ENCODE measurements at regions not wholly inside any gene's neighbourhood (a gene's known extent, or its start where the extent isn't known, plus 50 kb on each side); places are given as distances from the start of the nearest gene placed in this dataset.

DNA sequence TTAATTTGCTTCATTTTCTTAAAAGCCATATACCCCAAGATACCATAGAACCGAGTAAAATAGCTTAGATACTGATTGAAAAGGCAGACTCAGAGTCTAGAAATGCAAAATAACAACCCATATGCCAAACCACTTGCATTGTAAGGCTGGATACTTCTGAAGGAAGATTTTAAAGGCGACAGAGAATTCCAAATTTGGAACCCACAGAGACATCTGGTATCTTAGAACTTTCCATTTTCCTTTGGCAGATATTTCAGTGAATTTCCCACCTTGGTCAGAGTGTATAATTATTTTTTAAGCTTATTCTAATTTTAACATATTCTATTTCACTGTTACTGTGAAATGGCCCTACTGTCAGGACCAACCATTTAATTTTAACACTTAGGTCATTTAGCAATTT is 186.4 kb upstream of the E2F7 start:
- H3K4me1 Mint-ChIP-seq (ENCODE audit: low read depth, unreplicated experiment): no peaks in the 10 kb centered on the region
- Histone ChIP-seq H3K9ac (ENCODE audit: low read length) (no peak overlapping the region), H3K27ac (ENCODE audit: low read depth, low read length) (no peak overlapping the region), H3K4me3 (ENCODE audit: insufficient read depth, low read depth, low read length) (no peak overlapping the region), H3K9me3 (ENCODE audit: insufficient read depth, low read depth, low read length) (no peaks in the 10 kb centered on the region), H2AFZ (ENCODE audit: low read depth, low read length) (no peak overlapping the region), H4K20me1 (ENCODE audit: insufficient read depth, low read length) (no peaks in the 10 kb centered on the region), H3K4me1 (ENCODE audit: insufficient read depth, low read length) (no peaks in the 10 kb centered on the region), H3K27me3 (ENCODE audit: insufficient read depth, low read length) (peaks cover 2% of the 10 kb centered on the region), H3K79me2 (ENCODE audit: insufficient read depth, low read length) (no peaks in the 10 kb centered on the region), H3K4me2 (ENCODE audit: low read length) (no peak overlapping the region), H3K36me3 (ENCODE audit: insufficient read depth, low read length) (no peaks in the 10 kb centered on the region)
- H3K27me3 Mint-ChIP-seq (ENCODE audit: low read depth, unreplicated experiment): no peaks in the 10 kb centered on the region
- no peak for DNase-seq (ENCODE audit: low read depth)
- FAIRE-seq: no peak
- TF ChIP-seq, protein P1, sequence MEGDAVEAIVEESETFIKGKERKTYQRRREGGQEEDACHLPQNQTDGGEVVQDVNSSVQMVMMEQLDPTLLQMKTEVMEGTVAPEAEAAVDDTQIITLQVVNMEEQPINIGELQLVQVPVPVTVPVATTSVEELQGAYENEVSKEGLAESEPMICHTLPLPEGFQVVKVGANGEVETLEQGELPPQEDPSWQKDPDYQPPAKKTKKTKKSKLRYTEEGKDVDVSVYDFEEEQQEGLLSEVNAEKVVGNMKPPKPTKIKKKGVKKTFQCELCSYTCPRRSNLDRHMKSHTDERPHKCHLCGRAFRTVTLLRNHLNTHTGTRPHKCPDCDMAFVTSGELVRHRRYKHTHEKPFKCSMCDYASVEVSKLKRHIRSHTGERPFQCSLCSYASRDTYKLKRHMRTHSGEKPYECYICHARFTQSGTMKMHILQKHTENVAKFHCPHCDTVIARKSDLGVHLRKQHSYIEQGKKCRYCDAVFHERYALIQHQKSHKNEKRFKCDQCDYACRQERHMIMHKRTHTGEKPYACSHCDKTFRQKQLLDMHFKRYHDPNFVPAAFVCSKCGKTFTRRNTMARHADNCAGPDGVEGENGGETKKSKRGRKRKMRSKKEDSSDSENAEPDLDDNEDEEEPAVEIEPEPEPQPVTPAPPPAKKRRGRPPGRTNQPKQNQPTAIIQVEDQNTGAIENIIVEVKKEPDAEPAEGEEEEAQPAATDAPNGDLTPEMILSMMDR (IDR thresholded peaks at IDR 0.05; ENCODE audit: insufficient read depth, low read depth, low read length): no peak
- TF ChIP-seq EZH2 (IDR thresholded peaks at IDR 0.05; ENCODE audit: insufficient read depth, low read length): no peak
- no peaks in the 10 kb centered on the region for H3K9me3 Mint-ChIP-seq (ENCODE audit: unreplicated experiment)
- H3K4me3 Mint-ChIP-seq (ENCODE audit: unreplicated experiment): no peak overlapping the region
- H3K27ac Mint-ChIP-seq (ENCODE audit: unreplicated experiment): no peak overlapping the region
- H3K36me3 Mint-ChIP-seq (ENCODE audit: low read depth, unreplicated experiment): no peaks in the 10 kb centered on the region

DNA sequence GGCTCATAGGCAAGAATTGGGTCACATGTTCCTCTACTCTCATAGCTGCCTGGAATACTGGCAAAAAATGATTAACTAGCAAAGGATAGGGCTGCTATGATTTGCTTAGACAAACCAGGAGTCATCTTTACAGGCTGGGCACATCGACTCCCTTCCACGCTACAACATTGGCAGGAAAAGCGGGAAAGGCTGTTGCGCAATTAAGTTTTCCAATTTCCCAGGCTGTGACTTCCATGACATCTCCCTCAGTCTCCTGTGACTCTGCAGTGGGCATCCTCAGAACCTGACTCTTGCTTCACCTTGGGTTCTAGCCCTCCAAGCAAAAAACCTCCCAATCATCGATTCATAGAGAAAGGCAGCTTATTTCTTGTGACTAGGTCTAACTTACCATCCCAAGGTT is 184.5 kb upstream of the E2F7 start:
- H3K36me3 Mint-ChIP-seq (ENCODE audit: low read depth, unreplicated experiment): no peaks in the 10 kb centered on the region
- H3K4me2 ChIP-seq (ENCODE audit: low read length): no peak overlapping the region

DNA sequence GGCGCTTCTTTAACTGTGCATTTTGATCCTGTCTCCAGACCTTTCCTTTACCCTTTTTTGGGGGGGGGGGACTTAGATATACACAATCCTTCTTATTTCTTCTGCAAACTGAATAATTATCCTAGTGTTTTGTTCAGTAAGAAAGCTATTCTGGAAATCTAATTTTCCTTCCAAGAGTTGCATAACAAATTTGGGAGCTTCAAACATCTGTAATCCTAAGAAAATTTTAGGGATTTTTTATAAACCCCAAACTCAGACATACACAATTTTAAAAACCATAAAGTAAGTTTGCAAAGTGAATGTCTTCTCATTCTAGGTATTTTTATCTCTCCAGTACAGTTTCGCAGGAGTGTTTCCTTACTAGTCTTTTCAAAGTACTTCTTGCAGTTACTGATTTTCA is 182.7 kb upstream of the E2F7 start:
- no peaks in the 10 kb centered on the region for H3K9me3 ChIP-seq (ENCODE audit: insufficient read depth, low read depth, low read length)
- Mint-ChIP-seq H3K4me1 (ENCODE audit: low read depth, unreplicated experiment) (no peaks in the 10 kb centered on the region), H3K4me3 (ENCODE audit: unreplicated experiment) (no peak overlapping the region), H3K9me3 (ENCODE audit: unreplicated experiment) (no peaks in the 10 kb centered on the region), H3K36me3 (ENCODE audit: low read depth, unreplicated experiment) (no peaks in the 10 kb centered on the region), H3K27me3 (ENCODE audit: low read depth, unreplicated experiment) (no peaks in the 10 kb centered on the region), H3K27ac (ENCODE audit: unreplicated experiment) (no peak overlapping the region)
- H3K27ac ChIP-seq (ENCODE audit: low read depth, low read length): no peak overlapping the region
- no peak for FAIRE-seq
- H3K36me3 ChIP-seq (ENCODE audit: insufficient read depth, low read length): no peaks in the 10 kb centered on the region
- no peak overlapping the region for H3K4me2 ChIP-seq (ENCODE audit: low read length)
- no peak for DNase-seq (ENCODE audit: low read depth)
- H4K20me1 ChIP-seq (ENCODE audit: insufficient read depth, low read length): no peaks in the 10 kb centered on the region
- peaks cover 2% of the 10 kb centered on the region for H3K27me3 ChIP-seq (ENCODE audit: insufficient read depth, low read length)
- no peak for TF ChIP-seq EZH2 (IDR thresholded peaks at IDR 0.05; ENCODE audit: insufficient read depth, low read length)
- no peak overlapping the region for H3K9ac ChIP-seq (ENCODE audit: low read length)
- no peak overlapping the region for H2AFZ ChIP-seq (ENCODE audit: low read depth, low read length)
- H3K4me1 ChIP-seq (ENCODE audit: insufficient read depth, low read length): no peaks in the 10 kb centered on the region
- no peaks in the 10 kb centered on the region for H3K79me2 ChIP-seq (ENCODE audit: insufficient read depth, low read length)
- H3K4me3 ChIP-seq (ENCODE audit: insufficient read depth, low read depth, low read length): no peak overlapping the region

More for the DNA sequence above, 184.5 kb upstream of the E2F7 start:
- FAIRE-seq (no peak), DNase-seq (ENCODE audit: low read depth) (no peak)
- no peak overlapping the region for H3K4me3 ChIP-seq (ENCODE audit: insufficient read depth, low read depth, low read length)
- Mint-ChIP-seq H3K4me3 (ENCODE audit: unreplicated experiment) (no peak overlapping the region), H3K27me3 (ENCODE audit: low read depth, unreplicated experiment) (no peaks in the 10 kb centered on the region), H3K4me1 (ENCODE audit: low read depth, unreplicated experiment) (no peaks in the 10 kb centered on the region), H3K27ac (ENCODE audit: unreplicated experiment) (no peak overlapping the region), H3K9me3 (ENCODE audit: unreplicated experiment) (no peaks in the 10 kb centered on the region)
- no peak overlapping the region for H3K27ac ChIP-seq (ENCODE audit: low read depth, low read length)
- H3K4me1 ChIP-seq (ENCODE audit: insufficient read depth, low read length): no peaks in the 10 kb centered on the region
- peaks cover 2% of the 10 kb centered on the region for H3K27me3 ChIP-seq (ENCODE audit: insufficient read depth, low read length)
- H3K9me3 ChIP-seq (ENCODE audit: insufficient read depth, low read depth, low read length): no peaks in the 10 kb centered on the region
- H3K79me2 ChIP-seq (ENCODE audit: insufficient read depth, low read length): no peaks in the 10 kb centered on the region
- TF ChIP-seq, protein P1 (IDR thresholded peaks at IDR 0.05; ENCODE audit: insufficient read depth, low read depth, low read length): no peak
- no peak for TF ChIP-seq EZH2 (IDR thresholded peaks at IDR 0.05; ENCODE audit: insufficient read depth, low read length)
- H2AFZ ChIP-seq (ENCODE audit: low read depth, low read length): no peak overlapping the region
- H3K36me3 ChIP-seq (ENCODE audit: insufficient read depth, low read length): no peaks in the 10 kb centered on the region
- H3K9ac ChIP-seq (ENCODE audit: low read length): no peak overlapping the region
- no peaks in the 10 kb centered on the region for H4K20me1 ChIP-seq (ENCODE audit: insufficient read depth, low read length)

Data from astrocyte (in vitro differentiated cells and primary cell).